Caco-2 (cell line): ENCODE measurements at regions not wholly inside any gene's neighbourhood (a gene's known extent, or its start where the extent isn't known, plus 50 kb on each side); places are given as distances from the start of the nearest gene placed in this dataset.
"Not testable (repeated sequence)": the region's sequence is repeated elsewhere in the genome, so short reads cannot be mapped to it uniquely, and the experiment has no call there.

Experiments
- BruUV-seq: library from RNA; stranded (reverse); fragments of 400-500 nt; replicated peaks from 2 replicates; lab custom pipeline; 2021; lab: Mats Ljungman, UMichigan
- CTCF ChIA-PET: fragments of 300-600 bp; sonication (Branson Sonifier 250); formaldehyde crosslinking; loops from one replicate; lab custom pipeline; 2022; ENCODE audit warnings: antibody characterized with exemption; lab: Charles Lee
- POLR2A ChIA-PET: fragments of 300-600 bp; sonication (Branson Sonifier 250); formaldehyde crosslinking; loops from one replicate; lab custom pipeline; 2022; ENCODE audit warnings: antibody characterized with exemption; lab: Charles Lee
- DNase-seq, 2 experiments: peaks; one replicate each; pipeline versions ENCODE4 v3.0.0 to v3.0.0-alpha.2; 2020 to 2022
- H3K27me3 ChIP-seq: replicated peaks from 2 replicates; pipeline ENCODE4 v1.6.0; 2011; ENCODE audit warnings: low read length; ENCODE audit not compliant: control insufficient read depth, insufficient read depth
- H3K36me3 ChIP-seq: 2 replicates; pipeline ENCODE4 v1.5.1; 2011; ENCODE audit warnings: low read length; ENCODE audit not compliant: control insufficient read depth, insufficient read depth
- H3K4me1 ChIP-seq: fragments of 250-450 bp; sonication (Bioruptor Pico); 2 replicates; pipeline ENCODE4 v1.5.1; 2020; ENCODE audit warnings: mild to moderate bottlenecking
- H3K4me3 ChIP-seq: 2 replicates; pipeline ENCODE4 v1.5.1; 2011; ENCODE audit warnings: low read depth, mild to moderate bottlenecking, control low read depth, low read length
- H3K9me3 ChIP-seq: fragments of 250-450 bp; sonication (Bioruptor Pico); 2 replicates; pipeline ENCODE4 v1.5.1; 2020; ENCODE audit warnings: mild to moderate bottlenecking, moderate library complexity
- H3K27ac Mint-ChIP-seq: one replicate; pipeline ENCODE4 v1.8.0; 2022; ENCODE audit warnings: mixed read lengths; ENCODE audit not compliant: unreplicated experiment
- H3K27me3 Mint-ChIP-seq: one replicate; pipeline ENCODE4 v1.8.0; 2022; ENCODE audit warnings: mixed read lengths; ENCODE audit not compliant: insufficient read depth, unreplicated experiment
- H3K36me3 Mint-ChIP-seq: one replicate; pipeline ENCODE4 v1.8.0; 2022; ENCODE audit warnings: mild to moderate bottlenecking, mixed read lengths; ENCODE audit not compliant: insufficient read depth, unreplicated experiment
- H3K4me1 Mint-ChIP-seq: one replicate; pipeline ENCODE4 v1.8.0; 2022; ENCODE audit warnings: low read depth, mixed read lengths; ENCODE audit not compliant: unreplicated experiment
- H3K4me3 Mint-ChIP-seq: one replicate; pipeline ENCODE4 v1.8.0; 2022; ENCODE audit warnings: mild to moderate bottlenecking, moderate library complexity, mixed read lengths; ENCODE audit not compliant: unreplicated experiment
- H3K9me3 Mint-ChIP-seq: one replicate; pipeline ENCODE4 v1.8.0; 2022; ENCODE audit warnings: mixed read lengths; ENCODE audit not compliant: unreplicated experiment
- CTCF ChIP-seq, 2 experiments: fragments of 200-600 bp in 1 of 2; IDR thresholded peaks; 1 replicate in 1 of 2; 2 replicates in 1 of 2; pipeline versions ENCODE4 v1.5.1 to v1.8.0; 2011 to 2022; ENCODE audit warnings: antibody characterized with exemption in 1 of 2, control low read depth in 1 of 2, inconsistent platforms in 1 of 2, low read depth in 1 of 2, low read length in 1 of 2, mild to moderate bottlenecking in 1 of 2, moderate library complexity in 1 of 2; ENCODE audit not compliant: insufficient read depth in 1 of 2, severe bottlenecking in 1 of 2, unreplicated experiment in 1 of 2
- intact Hi-C: fragments of 100-400 bp; cut with micrococcal nuclease; formaldehyde crosslinking; loops from one replicate; pipeline ENCODE4 v1.10.0; 2022; ENCODE audit not compliant: unreplicated experiment

DNA sequence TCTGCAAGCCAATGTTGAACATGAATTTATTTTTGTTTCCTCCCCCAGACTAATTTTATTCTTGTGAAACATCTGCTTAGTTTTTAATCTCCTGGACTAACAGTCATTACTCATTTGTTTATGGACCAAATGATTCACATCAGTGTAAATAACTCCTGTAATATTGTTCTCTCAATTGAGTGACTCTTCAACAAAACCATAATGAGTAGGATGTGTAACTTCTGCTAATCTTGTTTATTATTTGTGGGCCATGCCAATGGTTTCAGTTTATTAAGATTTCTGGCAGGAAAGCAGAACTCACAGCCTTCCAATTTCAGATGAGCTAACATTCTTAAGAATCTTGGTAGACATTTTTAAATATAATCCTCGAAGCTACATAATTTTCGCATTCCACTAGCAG, 1216.3 kb upstream of the GOT2 start:
- Histone ChIP-seq H3K36me3 (no peaks in the 10 kb centered on the region), H3K4me1 (no peaks in the 10 kb centered on the region), H3K9me3 (no peaks in the 10 kb centered on the region), H3K4me3 (no peak overlapping the region), H3K27me3 (no peaks in the 10 kb centered on the region)
- no peak for TF ChIP-seq CTCF (IDR thresholded peaks at IDR 0.05; ENCODE audit: insufficient read depth in 1 of 2, low read depth in 1 of 2, low read length in 1 of 2, severe bottlenecking in 1 of 2, unreplicated experiment in 1 of 2)
- BruUV-seq: no TSS peak
- POLR2A ChIA-PET: no interaction called here
- CTCF ChIA-PET: no interaction called here
- intact Hi-C loops: no loop called here
- Mint-ChIP-seq H3K27me3 (no peaks in the 10 kb centered on the region), H3K4me3 (no peak overlapping the region), H3K36me3 (no peaks in the 10 kb centered on the region), H3K9me3 (no peaks in the 10 kb centered on the region), H3K27ac (no peak overlapping the region), H3K4me1 (no peaks in the 10 kb centered on the region)
- no peak for DNase-seq

DNA sequence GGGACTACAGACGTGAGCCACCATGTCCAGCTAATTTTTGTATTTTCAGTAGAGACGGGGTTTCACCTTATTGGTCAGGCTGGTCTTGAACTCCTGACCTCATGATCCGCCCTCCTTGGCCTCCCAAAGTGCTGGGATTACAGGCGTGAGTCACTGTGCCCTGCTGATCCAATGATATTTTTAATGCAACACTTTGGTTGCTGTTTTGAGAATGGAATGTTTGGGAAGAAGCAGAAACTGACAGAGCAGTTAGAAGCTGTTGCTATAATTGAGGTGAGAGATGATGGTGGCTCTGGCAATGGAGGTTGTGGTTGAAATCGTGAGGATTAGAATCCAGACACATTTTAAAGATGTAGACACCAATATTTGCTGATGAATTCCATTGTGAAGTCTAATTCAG, 1209.9 kb upstream of the GOT2 start:
- H3K27me3 ChIP-seq, H3K4me3 ChIP-seq, H3K36me3 Mint-ChIP-seq, BruUV-seq, DNase-seq, H3K4me1 Mint-ChIP-seq, H3K4me3 Mint-ChIP-seq, intact Hi-C loops, H3K9me3 ChIP-seq, H3K36me3 ChIP-seq, H3K27me3 Mint-ChIP-seq, H3K27ac Mint-ChIP-seq, H3K4me1 ChIP-seq, H3K9me3 Mint-ChIP-seq, POLR2A ChIA-PET, CTCF ChIA-PET: not testable (repeated sequence)

GRCh38 chr16:59941594-59941993, 1207.5 kb upstream of the GOT2 start:
- BruUV-seq: no TSS peak
- no peaks in the 10 kb centered on the region for H3K9me3 ChIP-seq
- no peaks in the 10 kb centered on the region for H3K4me1 Mint-ChIP-seq
- H3K4me3 ChIP-seq: no peak overlapping the region
- no peak overlapping the region for H3K4me3 Mint-ChIP-seq
- H3K27ac Mint-ChIP-seq: no peak overlapping the region
- no peaks in the 10 kb centered on the region for H3K36me3 Mint-ChIP-seq
- H3K27me3 Mint-ChIP-seq: no peaks in the 10 kb centered on the region
- ChIA-PET POLR2A (no interaction called here), CTCF (no interaction called here)
- intact Hi-C loops: no loop called here
- no peaks in the 10 kb centered on the region for H3K36me3 ChIP-seq
- no peak for TF ChIP-seq CTCF (IDR thresholded peaks at IDR 0.05; ENCODE audit: insufficient read depth in 1 of 2, low read depth in 1 of 2, low read length in 1 of 2, severe bottlenecking in 1 of 2, unreplicated experiment in 1 of 2)
- no peaks in the 10 kb centered on the region for H3K27me3 ChIP-seq
- peaks cover 9% of the 10 kb centered on the region for H3K9me3 Mint-ChIP-seq
- H3K4me1 ChIP-seq: no peaks in the 10 kb centered on the region
- DNase-seq: no peak

DNA sequence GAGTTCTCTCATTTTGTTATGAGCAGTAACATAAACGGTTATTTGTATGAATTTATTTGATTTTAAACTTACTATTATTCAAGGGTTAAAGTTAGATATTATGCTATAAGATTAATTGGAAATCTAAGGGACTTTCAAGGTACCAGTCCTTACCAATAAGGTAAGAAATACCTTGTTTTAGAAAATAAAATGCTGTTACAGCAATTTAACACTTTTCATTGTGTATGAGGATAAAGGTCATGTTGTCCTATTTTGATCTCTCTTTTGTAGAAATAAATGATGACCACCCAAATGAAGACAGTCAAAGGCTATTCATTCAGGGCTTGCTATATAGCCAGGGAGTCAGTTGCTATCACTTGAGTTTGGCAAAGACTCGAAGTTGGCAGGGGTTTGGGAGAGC, 1185.9 kb upstream of the GOT2 start:
- H3K4me1 Mint-ChIP-seq: no peaks in the 10 kb centered on the region
- no peaks in the 10 kb centered on the region for H3K4me1 ChIP-seq
- ChIA-PET CTCF (no interaction called here), POLR2A (no interaction called here)
- H3K4me3 Mint-ChIP-seq: no peak overlapping the region
- H3K9me3 ChIP-seq: 0 out of 2 replicates have a peak, but pooled peaks cover 2% of the 10 kb centered on the region
- intact Hi-C loops: no loop called here
- no peaks in the 10 kb centered on the region for H3K27me3 ChIP-seq
- no peaks in the 10 kb centered on the region for H3K36me3 ChIP-seq
- no peaks in the 10 kb centered on the region for H3K27me3 Mint-ChIP-seq
- DNase-seq: no peak
- no peaks in the 10 kb centered on the region for H3K9me3 Mint-ChIP-seq
- no peak for TF ChIP-seq CTCF (IDR thresholded peaks at IDR 0.05; ENCODE audit: insufficient read depth in 1 of 2, low read depth in 1 of 2, low read length in 1 of 2, severe bottlenecking in 1 of 2, unreplicated experiment in 1 of 2)
- no peaks in the 10 kb centered on the region for H3K36me3 Mint-ChIP-seq
- BruUV-seq: no TSS peak
- no peak overlapping the region for H3K27ac Mint-ChIP-seq
- no peak overlapping the region for H3K4me3 ChIP-seq
